ENCODE measurements at regions not wholly inside any gene's neighbourhood (a gene's known extent, or its start where the extent isn't known, plus 50 kb on each side); places are given as distances from the start of the nearest gene placed in this dataset.
"Not testable (repeated sequence)": the region's sequence is repeated elsewhere in the genome, so short reads cannot be mapped to it uniquely, and the experiment has no call there.

DNA sequence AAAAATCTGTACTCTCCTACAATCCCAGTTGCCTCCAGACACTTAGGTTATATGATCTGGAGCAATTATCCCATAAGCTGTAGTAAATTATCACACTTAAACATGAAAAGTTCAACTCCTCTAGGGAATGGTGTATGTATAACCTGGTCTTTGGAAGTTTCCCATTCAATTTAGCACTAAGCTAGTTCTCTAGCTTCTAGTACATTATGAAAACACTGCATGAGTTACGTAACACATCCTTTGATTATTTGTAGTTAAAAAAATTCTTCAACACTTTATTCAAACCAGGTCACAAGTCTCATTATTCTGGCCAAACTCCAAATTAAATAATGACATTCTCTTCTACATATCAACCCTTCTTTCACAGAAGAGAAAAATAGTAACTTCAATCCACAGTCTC, 827.0 kb upstream of the ADAMTS5 start:
- FAIRE-seq: peak; percentile 46
- DNase-seq (ENCODE audit: insufficient read length, low spot score): no peak
- TF ChIP-seq, protein P1, sequence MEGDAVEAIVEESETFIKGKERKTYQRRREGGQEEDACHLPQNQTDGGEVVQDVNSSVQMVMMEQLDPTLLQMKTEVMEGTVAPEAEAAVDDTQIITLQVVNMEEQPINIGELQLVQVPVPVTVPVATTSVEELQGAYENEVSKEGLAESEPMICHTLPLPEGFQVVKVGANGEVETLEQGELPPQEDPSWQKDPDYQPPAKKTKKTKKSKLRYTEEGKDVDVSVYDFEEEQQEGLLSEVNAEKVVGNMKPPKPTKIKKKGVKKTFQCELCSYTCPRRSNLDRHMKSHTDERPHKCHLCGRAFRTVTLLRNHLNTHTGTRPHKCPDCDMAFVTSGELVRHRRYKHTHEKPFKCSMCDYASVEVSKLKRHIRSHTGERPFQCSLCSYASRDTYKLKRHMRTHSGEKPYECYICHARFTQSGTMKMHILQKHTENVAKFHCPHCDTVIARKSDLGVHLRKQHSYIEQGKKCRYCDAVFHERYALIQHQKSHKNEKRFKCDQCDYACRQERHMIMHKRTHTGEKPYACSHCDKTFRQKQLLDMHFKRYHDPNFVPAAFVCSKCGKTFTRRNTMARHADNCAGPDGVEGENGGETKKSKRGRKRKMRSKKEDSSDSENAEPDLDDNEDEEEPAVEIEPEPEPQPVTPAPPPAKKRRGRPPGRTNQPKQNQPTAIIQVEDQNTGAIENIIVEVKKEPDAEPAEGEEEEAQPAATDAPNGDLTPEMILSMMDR (IDR thresholded peaks at IDR 0.05; ENCODE audit: insufficient read depth, missing control alignments): no peak

DNA sequence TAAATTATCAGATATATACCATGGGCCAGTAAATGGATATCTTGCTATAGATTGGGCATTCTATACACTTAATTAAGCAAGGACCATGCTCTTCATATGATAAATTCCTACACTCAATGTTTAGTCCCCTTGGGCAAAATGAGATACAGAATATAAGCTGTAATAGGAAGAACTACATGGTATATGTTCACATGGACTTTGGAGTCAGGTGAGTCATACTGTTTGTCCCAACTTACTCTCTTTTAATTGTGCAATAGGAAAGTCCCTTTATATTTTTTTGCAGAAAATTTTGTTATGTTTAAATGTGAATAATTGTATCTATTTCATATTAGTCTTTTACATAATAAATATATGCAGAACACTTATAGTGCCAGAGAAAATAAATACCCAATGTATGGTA, 820.2 kb upstream of the ADAMTS5 start:
- FAIRE-seq: no peak

DNA sequence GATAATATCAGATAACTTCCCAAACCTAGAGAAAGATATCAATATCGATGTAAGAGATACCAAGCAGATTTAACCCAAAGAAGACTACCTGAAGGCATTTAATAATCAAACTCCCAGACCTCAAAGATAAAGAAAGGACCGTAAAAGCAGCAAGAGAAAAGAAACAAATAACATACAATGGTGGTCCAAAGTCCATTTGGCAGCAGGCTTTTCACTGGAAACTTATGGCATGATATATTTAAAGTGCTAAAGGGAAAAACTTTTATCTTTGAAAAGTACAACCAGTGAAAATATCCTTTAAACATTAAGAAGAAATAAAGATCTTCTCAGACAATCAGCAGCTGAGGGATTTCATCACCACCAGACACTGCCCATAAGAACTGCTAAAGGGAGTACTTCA, 812.7 kb upstream of the ADAMTS5 start:
- FAIRE-seq (no peak), DNase-seq (ENCODE audit: insufficient read length, low spot score) (no peak)
- TF ChIP-seq, protein P1 (IDR thresholded peaks at IDR 0.05; ENCODE audit: insufficient read depth, missing control alignments): no peak

More for the DNA sequence above, 820.2 kb upstream of the ADAMTS5 start:
- TF ChIP-seq, protein P1 (IDR thresholded peaks at IDR 0.05; ENCODE audit: insufficient read depth, missing control alignments): no peak
- DNase-seq (ENCODE audit: insufficient read length, low spot score): no peak

DNA sequence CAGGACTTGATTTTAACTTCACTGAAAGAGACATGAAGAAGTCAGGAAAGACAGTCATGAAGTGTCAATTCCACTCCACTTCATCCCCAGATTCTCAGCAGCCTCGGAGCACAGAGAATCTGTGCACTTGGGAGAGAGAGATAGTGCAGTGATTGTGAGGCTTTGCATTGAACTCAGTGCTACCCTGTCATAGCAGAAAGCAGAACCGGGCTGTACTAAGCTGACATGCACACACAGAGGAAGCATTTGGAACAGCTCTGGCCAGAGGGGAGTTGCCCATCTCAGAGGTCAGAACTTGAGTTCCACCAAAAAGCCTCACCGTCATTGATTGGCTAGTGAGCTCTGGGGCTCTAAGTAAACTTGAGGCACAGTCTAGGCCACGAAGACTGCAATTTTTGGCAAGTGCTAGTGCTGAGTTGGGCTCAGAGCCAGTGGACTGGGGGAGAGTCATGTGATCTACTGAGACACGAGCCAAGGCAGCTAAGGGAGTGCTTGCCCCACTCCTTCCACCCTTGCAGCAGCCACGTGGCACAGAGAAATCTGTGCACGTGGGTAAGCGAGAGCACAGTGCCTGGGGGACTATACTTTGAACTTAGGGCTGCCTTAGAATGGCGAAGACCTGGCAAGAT, 810.2 kb upstream of the ADAMTS5 start:
- TF ChIP-seq, protein P1 (IDR thresholded peaks at IDR 0.05; ENCODE audit: insufficient read depth, missing control alignments): no peak
- FAIRE-seq (no peak), DNase-seq (ENCODE audit: insufficient read length, low spot score) (no peak)

DNA sequence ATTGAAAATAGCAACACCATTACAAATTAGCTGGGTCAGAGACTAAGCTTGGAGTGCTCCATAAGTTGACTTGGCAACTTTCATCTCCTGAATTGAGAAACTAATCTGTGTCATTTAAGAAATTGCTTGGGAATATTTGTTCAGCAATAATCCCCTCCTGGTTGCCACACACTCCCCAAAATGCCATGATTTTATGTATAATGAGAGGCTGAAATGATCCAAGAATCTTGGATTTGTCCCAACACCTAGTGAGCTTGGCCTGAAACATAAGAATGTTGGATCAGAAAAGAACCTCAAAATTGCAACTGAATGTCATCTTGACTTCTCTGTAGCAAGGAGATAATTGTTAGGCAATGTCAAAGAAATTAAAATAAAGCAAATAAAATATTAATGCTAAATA, 805.9 kb upstream of the ADAMTS5 start:
- DNase-seq (ENCODE audit: insufficient read length, low spot score) (no peak), FAIRE-seq (no peak)
- TF ChIP-seq, protein P1 (IDR thresholded peaks at IDR 0.05; ENCODE audit: insufficient read depth, missing control alignments): no peak

DNA sequence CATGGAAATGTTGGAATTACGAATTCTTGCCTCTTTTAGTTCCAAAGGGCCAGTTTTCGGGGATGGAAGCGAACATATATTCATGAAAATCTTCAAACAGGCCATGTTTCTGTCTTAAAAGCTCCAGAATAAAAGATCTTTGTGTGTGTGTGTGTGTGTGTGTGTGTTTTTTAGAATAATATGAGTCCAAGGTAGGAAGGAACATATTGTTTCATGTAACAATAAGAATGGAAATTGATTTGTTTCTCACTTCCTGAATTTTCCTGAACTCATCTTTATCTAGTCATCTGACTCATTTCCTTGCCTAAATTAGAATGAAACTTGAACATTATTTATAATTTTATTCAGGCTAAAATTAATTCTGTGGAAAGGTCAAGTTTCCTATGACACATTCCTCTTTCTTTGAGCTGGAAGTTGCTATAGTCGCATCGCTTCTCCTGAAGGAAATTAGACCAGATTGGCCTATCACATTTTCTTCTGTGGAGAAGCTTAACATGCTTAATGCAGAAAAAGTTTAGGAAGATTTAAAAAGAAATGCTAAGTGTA, 805.1 kb upstream of the ADAMTS5 start:
- FAIRE-seq (no peak), DNase-seq (ENCODE audit: insufficient read length, low spot score) (no peak)
- TF ChIP-seq, protein P1 (IDR thresholded peaks at IDR 0.05; ENCODE audit: insufficient read depth, missing control alignments): no peak

DNA sequence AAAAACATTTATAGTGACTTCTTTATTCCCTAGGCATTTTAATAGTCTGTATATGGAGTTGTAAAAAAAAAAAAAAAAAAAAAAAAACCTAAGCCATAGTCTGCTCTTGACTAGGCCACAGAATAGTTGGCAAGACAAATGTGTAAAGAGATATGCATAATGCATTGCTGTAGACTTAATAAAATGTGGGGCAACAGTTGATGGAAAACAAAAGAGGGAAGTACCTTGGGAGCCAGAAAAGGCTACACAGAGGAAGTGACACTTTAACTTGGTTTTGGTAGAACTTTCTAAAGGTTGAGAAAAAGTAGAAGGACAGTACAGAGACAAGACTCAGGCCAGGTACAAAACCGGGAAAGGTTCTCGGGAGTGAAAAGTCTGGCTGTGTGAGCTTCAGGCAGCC, 802.9 kb upstream of the ADAMTS5 start:
- FAIRE-seq: no peak
- no peak for DNase-seq (ENCODE audit: insufficient read length, low spot score)
- TF ChIP-seq, protein P1 (IDR thresholded peaks at IDR 0.05; ENCODE audit: insufficient read depth, missing control alignments): no peak

DNA sequence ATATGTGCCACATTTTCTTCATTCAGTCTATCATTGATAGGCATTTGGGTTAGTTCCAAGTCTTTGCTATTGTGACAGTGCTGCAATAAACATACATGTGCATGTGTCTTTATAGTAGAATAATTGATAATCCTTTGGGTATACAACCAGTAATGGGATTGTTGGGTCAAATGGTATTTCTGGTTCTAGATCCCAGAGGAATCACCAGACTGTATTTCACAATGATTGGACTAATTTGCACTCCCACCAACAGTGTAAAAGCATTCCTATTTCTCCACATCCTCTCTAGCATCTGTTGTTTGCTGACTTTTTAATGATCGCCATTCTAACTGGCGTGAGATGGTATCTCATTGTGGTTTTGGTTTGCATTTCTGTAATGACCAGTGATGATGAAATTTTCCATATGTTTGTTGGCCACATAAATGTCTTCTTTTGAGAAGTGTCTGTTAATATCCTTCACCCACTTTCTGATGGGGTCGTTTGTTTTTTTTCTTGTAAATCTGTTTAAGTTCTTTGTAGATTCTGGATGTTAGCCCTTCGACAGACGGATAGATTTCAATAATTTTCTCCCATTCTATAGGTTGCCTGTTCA, 801.3 kb upstream of the ADAMTS5 start:
- FAIRE-seq; DNase-seq (ENCODE audit: insufficient read length, low spot score): not testable (repeated sequence)

Measured in D721Med (cell line).